Activated T-helper 17 cell treated with anti-CD3 and anti-CD28 coated beads, Interleukin-2, amount 50 U/mL, for 72 hours (primary cell): ENCODE measurements at regions not wholly inside any gene's neighbourhood (a gene's known extent, or its start where the extent isn't known, plus 50 kb on each side); places are given as distances from the start of the nearest gene placed in this dataset.

ENCODE experiments used
- ATAC-seq: fragments of 150-1000 bp; cut with Tn5 transposase; replicated peaks from 2 replicates; pipeline ENCODE4 v1.10.0; 2021; ENCODE audit warnings: mild to moderate bottlenecking, moderate library complexity
- H3K27ac Mint-ChIP-seq: one replicate; pipeline ENCODE4 v1.8.0; 2022; ENCODE audit warnings: mixed read lengths
- H3K27me3 Mint-ChIP-seq: one replicate; pipeline ENCODE4 v1.8.0; 2022; ENCODE audit warnings: mixed read lengths
- H3K36me3 Mint-ChIP-seq: one replicate; pipeline ENCODE4 v1.8.0; 2022; ENCODE audit warnings: low read depth, mild to moderate bottlenecking, mixed read lengths
- H3K4me1 Mint-ChIP-seq: one replicate; pipeline ENCODE4 v1.8.0; 2022; ENCODE audit warnings: mixed read lengths
- H3K4me3 Mint-ChIP-seq: one replicate; pipeline ENCODE4 v1.8.0; 2022; ENCODE audit warnings: mild to moderate bottlenecking, mixed read lengths
- H3K9me3 Mint-ChIP-seq: one replicate; pipeline ENCODE4 v1.8.0; 2022; ENCODE audit warnings: mixed read lengths

DNA sequence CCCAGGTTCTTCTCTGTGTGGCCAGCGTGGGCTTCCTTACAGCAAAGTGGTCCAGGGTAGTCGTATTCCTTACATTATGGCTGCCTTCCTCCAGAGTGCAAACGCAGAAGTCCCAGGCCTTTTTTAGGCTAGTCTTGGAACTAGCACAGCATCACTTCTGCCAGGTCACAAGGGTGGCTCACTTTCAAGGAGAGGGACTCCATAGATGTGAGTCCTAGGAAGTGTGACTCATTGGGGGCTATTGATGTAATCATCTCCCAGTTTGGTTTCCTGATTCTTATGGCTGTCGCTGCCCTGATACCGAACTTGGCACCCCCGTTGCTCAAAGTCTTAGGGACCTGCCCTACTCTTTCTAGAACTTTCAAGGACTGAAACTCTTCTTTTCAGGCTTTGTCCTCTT, 140.0 kb downstream of the DCK start:
- Mint-ChIP-seq H3K9me3 (no peaks in the 10 kb centered on the region), H3K4me1 (no peaks in the 10 kb centered on the region), H3K27ac (no peak overlapping the region), H3K36me3 (no peaks in the 10 kb centered on the region), H3K27me3 (no peaks in the 10 kb centered on the region), H3K4me3 (no peak overlapping the region)
- no peak for ATAC-seq

DNA sequence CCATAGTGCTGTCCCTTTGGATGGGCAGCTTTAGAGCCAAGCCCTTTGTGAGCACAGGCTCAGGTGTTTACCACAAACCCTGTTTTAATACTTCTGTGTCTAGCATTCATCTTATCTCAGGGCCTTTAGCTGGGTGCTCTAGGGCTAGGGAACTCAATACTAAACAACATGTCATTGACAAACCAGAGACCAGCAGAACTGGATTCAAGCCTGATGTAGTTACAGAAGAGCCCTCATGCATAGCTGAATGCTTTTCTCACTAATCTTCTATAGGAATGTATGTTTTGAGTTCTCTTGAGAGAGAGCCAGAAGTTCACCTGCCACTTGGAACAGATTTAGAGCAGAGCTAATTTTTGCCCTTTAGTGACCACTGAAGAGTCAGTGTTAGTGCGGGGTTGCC, 142.6 kb downstream of the DCK start:
- peaks cover 1% of the 10 kb centered on the region for H3K4me1 Mint-ChIP-seq
- no peaks in the 10 kb centered on the region for H3K36me3 Mint-ChIP-seq
- no peak overlapping the region for H3K4me3 Mint-ChIP-seq
- ATAC-seq: no peak
- no peaks in the 10 kb centered on the region for H3K27me3 Mint-ChIP-seq
- peaks cover 4% of the 10 kb centered on the region for H3K9me3 Mint-ChIP-seq
- no peak overlapping the region for H3K27ac Mint-ChIP-seq

GRCh38 chr4:71138007-71138615, 144.7 kb downstream of the DCK start:
- no peaks in the 10 kb centered on the region for H3K36me3 Mint-ChIP-seq
- no peak overlapping the region for H3K4me3 Mint-ChIP-seq
- H3K4me1 Mint-ChIP-seq: peaks cover 7% of the 10 kb centered on the region
- peaks cover 4% of the 10 kb centered on the region for H3K9me3 Mint-ChIP-seq
- H3K27me3 Mint-ChIP-seq: no peaks in the 10 kb centered on the region
- no peak overlapping the region for H3K27ac Mint-ChIP-seq
- ATAC-seq: no peak

DNA sequence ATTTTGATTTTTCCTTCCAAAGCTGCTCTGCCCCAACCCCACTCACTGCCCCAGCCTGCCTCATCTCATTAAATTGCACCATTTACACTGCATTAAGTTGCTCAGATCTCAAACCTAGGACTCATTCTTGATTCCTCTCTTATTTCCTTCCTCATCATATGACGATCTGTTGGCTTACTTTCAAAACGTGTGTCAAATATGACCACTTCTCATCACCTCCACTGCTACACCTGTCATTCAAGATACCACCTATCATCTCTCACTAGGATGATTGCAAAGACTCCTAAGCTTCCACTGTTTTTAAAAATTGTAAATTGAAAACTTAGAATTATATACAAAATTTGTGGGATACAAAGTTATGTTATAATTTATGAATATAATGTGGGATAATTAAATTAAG, 147.1 kb downstream of the DCK start:
- ATAC-seq: no peak
- Mint-ChIP-seq H3K36me3 (no peaks in the 10 kb centered on the region), H3K4me3 (no peak overlapping the region), H3K27me3 (no peaks in the 10 kb centered on the region), H3K9me3 (peaks cover 4% of the 10 kb centered on the region), H3K27ac (no peak overlapping the region), H3K4me1 (peaks cover 7% of the 10 kb centered on the region)

DNA sequence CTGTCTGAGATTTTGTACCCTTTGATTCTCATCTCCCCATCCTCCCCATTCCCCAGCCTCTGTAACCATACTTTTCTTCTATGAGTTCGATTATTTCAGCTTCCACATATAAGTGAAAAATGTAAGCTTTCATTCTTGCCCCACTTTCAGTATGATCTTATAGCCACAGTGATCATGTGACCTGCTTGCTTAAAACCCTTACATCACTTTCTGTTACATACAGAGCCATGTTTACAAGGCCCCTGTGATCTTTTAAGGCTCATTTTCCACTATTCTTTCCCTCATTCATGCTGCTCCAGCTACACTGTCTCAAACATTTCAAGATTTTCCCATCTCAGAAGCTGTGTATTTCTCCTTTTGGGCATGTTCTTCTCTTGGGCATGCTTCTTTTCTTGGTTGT, 147.7 kb downstream of the DCK start:
- ATAC-seq: peak; percentile 78
- Mint-ChIP-seq H3K4me3 (peak overlapping the region; percentile 12), H3K36me3 (no peaks in the 10 kb centered on the region), H3K27me3 (no peaks in the 10 kb centered on the region), H3K9me3 (peaks cover 4% of the 10 kb centered on the region), H3K27ac (peak overlapping the region; percentile 71), H3K4me1 (peaks cover 7% of the 10 kb centered on the region)

GRCh38 chr4:71147261-71147660, 153.8 kb downstream of the DCK start:
- H3K36me3 Mint-ChIP-seq: no peaks in the 10 kb centered on the region
- peaks cover 4% of the 10 kb centered on the region for H3K9me3 Mint-ChIP-seq
- no peak overlapping the region for H3K4me3 Mint-ChIP-seq
- no peak overlapping the region for H3K27ac Mint-ChIP-seq
- H3K27me3 Mint-ChIP-seq: no peaks in the 10 kb centered on the region
- ATAC-seq: no peak
- H3K4me1 Mint-ChIP-seq: no peaks in the 10 kb centered on the region

- Mint-ChIP-seq H3K9me3 (peaks cover 4% of the 10 kb centered on the region), H3K4me3 (no peak overlapping the region), H3K27ac (no peak overlapping the region), H3K4me1 (no peaks in the 10 kb centered on the region), H3K36me3 (no peaks in the 10 kb centered on the region), H3K27me3 (no peaks in the 10 kb centered on the region)
- ATAC-seq: no peak
Measured at GRCh38 chr4:71148545-71148944, 155.1 kb downstream of the DCK start.

GRCh38 chr4:71151054-71151453, 157.6 kb downstream of the DCK start:
- Mint-ChIP-seq H3K36me3 (no peaks in the 10 kb centered on the region), H3K9me3 (peaks cover 4% of the 10 kb centered on the region), H3K27ac (no peak overlapping the region), H3K27me3 (no peaks in the 10 kb centered on the region), H3K4me3 (no peak overlapping the region), H3K4me1 (no peaks in the 10 kb centered on the region)
- ATAC-seq: no peak

GRCh38 chr4:71156616-71157015, 163.2 kb downstream of the DCK start:
- no peaks in the 10 kb centered on the region for H3K9me3 Mint-ChIP-seq
- no peaks in the 10 kb centered on the region for H3K36me3 Mint-ChIP-seq
- ATAC-seq: no peak
- H3K4me3 Mint-ChIP-seq: no peak overlapping the region
- peaks cover 5% of the 10 kb centered on the region for H3K27me3 Mint-ChIP-seq
- no peaks in the 10 kb centered on the region for H3K4me1 Mint-ChIP-seq
- H3K27ac Mint-ChIP-seq: no peak overlapping the region

GRCh38 chr4:71162386-71162785, 168.9 kb downstream of the DCK start:
- H3K4me3 Mint-ChIP-seq: no peak overlapping the region
- peaks cover 8% of the 10 kb centered on the region for H3K27me3 Mint-ChIP-seq
- no peaks in the 10 kb centered on the region for H3K9me3 Mint-ChIP-seq
- no peaks in the 10 kb centered on the region for H3K36me3 Mint-ChIP-seq
- H3K4me1 Mint-ChIP-seq: no peaks in the 10 kb centered on the region
- no peak overlapping the region for H3K27ac Mint-ChIP-seq
- ATAC-seq: no peak

GRCh38 chr4:71163317-71163716, 169.9 kb downstream of the DCK start:
- Mint-ChIP-seq H3K27me3 (peaks cover 8% of the 10 kb centered on the region), H3K36me3 (no peaks in the 10 kb centered on the region), H3K9me3 (no peaks in the 10 kb centered on the region), H3K4me3 (no peak overlapping the region), H3K4me1 (no peaks in the 10 kb centered on the region), H3K27ac (no peak overlapping the region)
- no peak for ATAC-seq

DNA sequence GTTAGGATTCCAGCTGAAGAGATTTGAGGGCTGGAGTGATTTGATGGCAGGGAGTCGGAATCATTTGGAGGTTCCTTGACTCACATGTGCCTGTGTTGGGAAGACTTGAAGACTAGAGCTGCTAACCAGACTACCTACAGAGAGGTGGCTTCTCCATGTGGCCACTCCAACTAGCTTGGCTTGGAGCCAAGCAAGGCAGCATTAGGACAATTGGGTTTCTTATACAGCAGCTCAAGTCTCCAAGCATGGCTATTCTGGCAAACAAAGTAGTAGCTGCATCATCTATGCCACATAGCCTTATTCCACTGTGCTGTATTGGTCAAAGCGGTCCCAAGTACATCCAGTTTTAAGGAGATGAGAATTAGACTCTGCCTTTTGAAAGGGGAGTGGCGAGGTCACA, 171.7 kb upstream of the SLC4A4 start:
- no peaks in the 10 kb centered on the region for H3K4me1 Mint-ChIP-seq
- no peak overlapping the region for H3K4me3 Mint-ChIP-seq
- no peaks in the 10 kb centered on the region for H3K9me3 Mint-ChIP-seq
- no peak overlapping the region for H3K27ac Mint-ChIP-seq
- H3K27me3 Mint-ChIP-seq: peaks cover 8% of the 10 kb centered on the region
- no peak for ATAC-seq
- no peaks in the 10 kb centered on the region for H3K36me3 Mint-ChIP-seq

- Mint-ChIP-seq H3K27me3 (peaks cover 8% of the 10 kb centered on the region), H3K4me3 (no peak overlapping the region), H3K9me3 (no peaks in the 10 kb centered on the region), H3K36me3 (no peaks in the 10 kb centered on the region), H3K4me1 (no peaks in the 10 kb centered on the region), H3K27ac (no peak overlapping the region)
- ATAC-seq: no peak
Measured at GRCh38 chr4:71171592-71171991, 167.2 kb upstream of the SLC4A4 start.

DNA sequence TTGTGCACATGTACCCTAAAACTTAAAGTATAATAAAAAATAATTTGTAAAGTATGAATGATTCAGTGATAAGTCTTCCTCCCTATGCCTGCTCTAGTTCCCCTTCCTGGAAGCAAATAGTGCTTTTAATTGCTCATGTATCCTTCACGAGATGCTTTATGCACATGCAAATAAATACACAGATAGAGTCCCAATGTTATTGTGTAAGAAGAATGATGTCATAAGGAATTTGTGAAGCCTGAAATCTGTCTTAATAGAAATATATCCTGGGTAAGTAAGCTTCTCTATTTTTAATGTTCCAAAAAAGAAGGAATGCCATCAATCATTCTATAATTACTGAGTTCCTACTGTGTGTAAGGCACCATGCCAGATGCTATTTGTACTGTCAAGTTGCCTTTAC, 157.5 kb upstream of the SLC4A4 start:
- Mint-ChIP-seq H3K27ac (no peak overlapping the region), H3K4me1 (no peaks in the 10 kb centered on the region), H3K4me3 (no peak overlapping the region), H3K27me3 (peaks cover 17% of the 10 kb centered on the region), H3K36me3 (no peaks in the 10 kb centered on the region), H3K9me3 (no peaks in the 10 kb centered on the region)
- ATAC-seq: no peak

DNA sequence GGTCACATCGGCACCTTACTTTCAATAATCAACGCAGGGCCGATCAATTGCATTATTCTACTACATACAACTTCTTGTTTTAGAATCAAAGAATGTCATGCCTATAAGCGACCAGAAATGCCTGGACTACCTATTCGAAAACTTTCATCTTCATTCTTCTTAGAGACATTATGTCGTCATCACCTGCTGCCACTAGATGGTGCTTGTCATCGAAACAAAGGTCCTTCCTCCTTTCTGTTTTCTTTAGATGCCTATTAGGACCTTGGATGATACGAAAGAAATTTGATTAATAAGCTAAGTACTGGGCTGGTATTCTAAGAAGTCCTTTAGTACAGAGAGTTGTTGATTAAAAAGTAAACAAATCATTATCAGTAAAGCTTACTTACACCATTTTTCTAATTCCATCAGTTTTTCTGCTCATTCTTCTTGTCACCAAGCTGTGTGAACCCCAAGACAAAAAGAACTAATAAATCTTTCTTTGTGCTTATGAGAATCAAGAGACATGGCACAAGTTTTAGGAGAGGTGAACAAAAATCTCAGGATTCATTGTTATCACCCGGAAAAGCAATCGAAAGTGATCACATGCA, 154.5 kb upstream of the SLC4A4 start:
- ATAC-seq: no peak
- Mint-ChIP-seq H3K4me1 (peaks cover 9% of the 10 kb centered on the region), H3K4me3 (no peak overlapping the region), H3K9me3 (no peaks in the 10 kb centered on the region), H3K27ac (no peak overlapping the region), H3K27me3 (peaks cover 24% of the 10 kb centered on the region), H3K36me3 (no peaks in the 10 kb centered on the region)

- Mint-ChIP-seq H3K27ac (no peak overlapping the region), H3K9me3 (no peaks in the 10 kb centered on the region), H3K36me3 (no peaks in the 10 kb centered on the region), H3K4me1 (peaks cover 9% of the 10 kb centered on the region), H3K4me3 (no peak overlapping the region), H3K27me3 (peaks cover 27% of the 10 kb centered on the region)
- no peak for ATAC-seq
Measured at GRCh38 chr4:71185037-71185436, 153.8 kb upstream of the SLC4A4 start.
